Left cardiac atrium (tissue), 4 donors: ENCODE measurements at regions not wholly inside any gene's neighbourhood (a gene's known extent, or its start where the extent isn't known, plus 50 kb on each side); places are given as distances from the start of the nearest gene placed in this dataset.
"Not testable (repeated sequence)": the region's sequence is repeated elsewhere in the genome, so short reads cannot be mapped to it uniquely, and the experiment has no call there.

Experiments
- ATAC-seq, 2 donors: fragments of 200-7000 bp; cut with Tn5 transposase; one replicate each; pipeline ENCODE4 v1.9.1; 2020; ENCODE audit warnings: mild to moderate bottlenecking in 2 of 2, moderate library complexity in 2 of 2
- DNase-seq: peaks from one replicate; pipeline ENCODE4 v3.0.0-alpha.2; 2020
- intact Hi-C, 2 donors: fragments of 100-400 bp; cut with DNase I; formaldehyde crosslinking; loops; one replicate each; pipeline versions ENCODE4 v1.14.1 to v1.15.1; 2022 to 2023
- donor health status: DM: no; HTN: yes; CAD: no.
- donor health status: DM: no; HTN: yes; CAD: no; lungs with severe emphysema.
- donor health status: DM: yes; HTN: yes; CAD: no.
- donor health status: Dilated cardiomyopathy.

DNA sequence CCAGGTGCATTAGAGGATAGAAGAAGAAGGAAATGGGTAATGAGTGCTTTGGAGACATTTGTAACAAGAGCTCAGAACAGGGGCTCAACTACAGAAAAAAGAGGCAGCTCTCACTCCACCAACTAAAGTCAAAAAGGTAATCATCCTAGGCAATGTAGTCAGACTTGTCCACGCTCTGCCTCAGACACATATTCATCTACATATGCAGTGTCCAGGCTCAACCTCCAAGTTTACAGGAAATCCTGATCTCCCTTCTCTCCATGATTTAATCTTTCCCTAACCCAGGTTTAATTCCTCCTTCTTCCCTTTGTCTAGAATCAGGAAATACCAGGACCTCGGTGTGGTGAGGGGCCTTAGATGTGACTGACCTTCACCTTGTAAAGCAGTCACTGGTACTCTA, 65.7 kb upstream of the SELENOP start:
- DNase-seq: no peak
- no peak for ATAC-seq
- intact Hi-C loops: no loop called here

DNA sequence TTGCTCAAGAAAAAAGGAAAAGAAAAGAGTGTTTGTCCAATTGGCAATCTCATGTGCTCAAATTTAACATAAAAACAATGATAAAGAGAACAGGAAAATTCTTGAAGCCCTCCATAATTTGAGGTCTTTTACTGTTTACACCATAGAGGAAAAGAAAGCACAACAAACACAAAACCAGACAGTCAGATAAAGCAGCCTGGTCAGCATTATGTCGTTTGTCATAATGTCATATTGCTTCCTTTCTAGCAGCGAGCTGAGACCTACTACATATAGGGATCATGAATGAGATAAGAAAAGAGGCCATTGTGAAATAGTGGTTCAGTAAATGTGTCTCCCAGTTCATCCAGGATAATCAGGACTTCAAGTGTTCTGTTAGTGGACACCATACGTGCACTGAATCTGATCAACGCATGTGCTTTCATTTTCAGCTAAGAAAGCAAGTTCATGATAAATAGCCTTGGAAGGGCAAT, 64.7 kb upstream of the SELENOP start:
- DNase-seq (no peak), ATAC-seq (peak in 1 of 2 donors; percentile 41)
- intact Hi-C loops: no loop called here

DNA sequence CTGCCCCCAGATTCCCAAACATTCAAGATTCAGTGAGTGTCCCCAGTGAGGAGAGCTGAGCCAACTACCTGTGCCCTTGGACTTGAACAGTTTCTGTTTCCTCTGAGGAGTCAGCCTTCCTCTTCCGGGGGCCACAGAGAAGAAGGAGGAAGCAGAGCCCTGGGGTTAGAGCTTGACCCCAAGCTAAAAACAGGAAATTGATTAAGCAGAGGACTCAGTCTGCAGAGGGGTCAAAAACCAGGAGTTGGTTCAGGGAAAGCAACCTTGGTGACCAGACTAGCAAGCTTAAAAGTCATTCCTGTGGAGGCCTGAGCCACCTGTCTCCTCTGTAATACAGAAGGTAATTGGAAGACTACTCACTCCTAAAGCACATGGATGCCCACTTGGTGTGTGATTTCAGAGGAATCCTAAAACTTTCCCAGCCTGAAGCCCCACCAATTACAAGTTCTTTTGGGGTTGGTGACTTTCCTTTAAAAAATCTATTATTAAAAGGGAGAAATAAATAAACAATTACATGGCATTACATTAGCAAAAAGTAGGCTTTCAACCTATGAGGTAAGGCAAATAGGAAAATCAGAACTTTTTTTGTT, 64.2 kb upstream of the SELENOP start:
- intact Hi-C loops: no loop called here
- no peak for DNase-seq
- ATAC-seq: peak in 1 of 2 donors; percentile 47

DNA sequence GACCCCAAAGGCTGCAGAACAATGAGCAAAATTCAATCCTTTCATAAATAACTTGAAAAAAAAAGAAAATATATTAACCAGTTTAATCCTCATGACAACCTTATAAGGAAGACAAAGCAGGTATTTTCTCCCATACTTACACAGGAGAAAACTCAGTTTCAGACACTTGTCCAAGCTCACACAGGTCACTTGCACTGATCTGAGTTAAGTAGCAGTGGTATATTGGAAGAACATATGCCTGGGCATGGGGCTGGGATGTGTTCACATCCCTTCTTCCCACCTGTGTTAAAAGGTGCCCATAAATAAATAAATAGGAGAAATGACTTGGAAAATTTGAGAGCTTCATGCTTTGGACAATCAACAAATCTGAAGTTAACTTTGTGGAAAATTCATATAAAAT, 63.5 kb upstream of the SELENOP start:
- no peak for ATAC-seq
- intact Hi-C loops: no loop called here
- no peak for DNase-seq

DNA sequence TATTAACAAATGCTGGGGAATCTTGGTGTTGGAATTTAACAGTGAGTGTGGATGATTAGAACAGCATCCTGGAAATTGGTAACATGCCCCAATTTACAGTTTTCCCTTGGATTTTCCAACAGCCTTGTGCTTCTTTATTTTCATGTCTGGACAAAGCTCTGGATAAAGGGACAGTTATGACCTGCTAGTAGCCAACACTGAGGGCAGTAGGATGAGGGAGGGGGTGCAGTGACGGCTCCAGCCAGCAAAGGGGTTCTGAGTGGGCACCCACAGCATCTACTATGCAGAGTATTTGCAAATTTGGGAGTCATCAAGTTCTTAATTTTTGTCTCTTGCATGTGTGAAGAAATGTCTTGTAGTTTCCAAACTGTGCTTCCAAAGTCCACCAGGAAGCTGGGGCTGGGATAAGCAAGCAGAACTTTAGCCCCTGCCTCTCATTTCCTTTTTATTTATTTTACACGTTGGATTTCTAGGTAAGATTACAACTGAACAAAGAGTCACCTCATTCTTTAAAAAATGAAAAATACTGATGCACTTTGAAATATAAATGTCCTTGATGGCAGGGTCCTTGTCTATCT, 63.0 kb upstream of the SELENOP start:
- intact Hi-C loops: no loop called here
- ATAC-seq (no peak), DNase-seq (no peak)

DNA sequence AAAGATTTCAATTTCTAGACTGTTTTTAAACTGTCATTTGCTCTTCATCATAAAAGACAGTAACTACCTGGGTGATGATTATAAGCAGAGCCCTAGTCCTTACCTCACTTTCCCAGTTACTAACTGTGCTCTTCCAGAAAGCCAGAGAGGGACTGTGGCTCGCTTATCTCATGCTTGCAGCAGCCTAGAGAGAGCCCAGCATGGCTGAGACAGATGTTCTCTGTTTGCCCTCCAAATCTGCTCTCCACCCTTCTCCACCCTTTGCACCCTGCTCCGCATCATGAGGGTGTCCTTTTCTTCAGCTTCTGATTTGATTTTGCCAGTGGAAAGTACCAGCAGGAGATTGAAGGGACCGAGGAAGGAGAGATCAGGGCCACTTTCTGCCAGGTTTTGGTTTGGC, 61.2 kb upstream of the SELENOP start:
- DNase-seq: no peak
- intact Hi-C loops: no loop called here
- ATAC-seq: no peak

DNA sequence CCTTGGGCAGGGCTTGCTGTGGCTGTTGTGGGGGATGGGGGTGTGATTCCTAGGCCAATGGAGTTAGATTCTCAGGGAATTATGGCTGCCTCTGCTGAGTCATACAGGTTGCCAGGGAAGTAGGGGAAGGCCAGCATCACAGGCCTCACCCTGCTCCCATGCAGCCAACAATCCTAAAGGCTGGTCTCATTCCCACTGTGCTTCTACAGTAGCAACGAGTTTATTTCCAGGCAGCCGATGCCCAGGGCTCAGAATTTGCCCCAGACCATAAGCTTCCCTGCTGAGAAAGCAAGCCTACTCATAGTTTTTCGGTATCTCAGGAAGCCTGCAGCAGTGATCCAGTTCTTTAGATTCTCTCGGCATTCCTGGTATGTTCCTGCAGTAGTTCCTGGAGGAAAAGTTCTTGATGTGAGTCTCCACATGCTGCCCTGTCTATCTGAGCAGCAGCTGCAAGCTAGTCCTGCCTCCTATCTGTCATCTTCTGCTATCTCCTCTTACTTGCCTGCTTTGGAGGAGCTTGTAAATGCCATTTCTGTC, 59.3 kb upstream of the SELENOP start:
- ATAC-seq: no peak
- intact Hi-C loops: no loop called here
- DNase-seq: no peak

GRCh38 chr5:42868417-42868816, 56.7 kb upstream of the SELENOP start:
- DNase-seq, ATAC-seq, intact Hi-C loops: not testable (repeated sequence)

DNA sequence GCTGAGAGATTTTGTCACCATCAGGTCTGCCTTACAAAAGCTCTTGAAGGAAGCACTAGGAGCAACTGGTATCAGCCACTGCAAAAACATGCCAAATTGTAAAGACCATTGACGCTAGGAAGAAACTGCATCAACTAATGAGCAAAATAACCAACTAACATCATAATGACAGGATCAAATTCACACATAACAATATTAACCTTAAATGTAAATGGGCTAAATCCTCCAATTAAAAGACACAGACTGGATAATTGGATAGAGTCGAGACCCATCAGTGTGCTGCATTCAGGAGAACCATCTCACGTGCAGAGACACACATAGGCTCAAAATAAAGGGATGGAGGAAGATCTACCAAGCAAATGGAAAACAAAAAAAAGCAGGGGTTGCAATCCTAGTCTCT, 53.1 kb upstream of the SELENOP start:
- intact Hi-C loops, ATAC-seq, DNase-seq: not testable (repeated sequence)
